GM12878 (cell line): ENCODE measurements at regions not wholly inside any gene's neighbourhood (a gene's known extent, or its start where the extent isn't known, plus 50 kb on each side); places are given as distances from the start of the nearest gene placed in this dataset.

Experiments
- ATAC-seq: fragments of 200-7000 bp; cut with Tn5 transposase; 3 replicates; pipeline ENCODE4 v1.9.1; 2020; ENCODE audit warnings: mild to moderate bottlenecking, moderate library complexity
- BruUV-seq: library from RNA; stranded (reverse); fragments of 400-500 nt; replicated peaks from 2 replicates; lab custom pipeline; 2021; lab: Mats Ljungman, UMichigan
- CTCF ChIA-PET: fragments of 300-600 bp; sonication (Branson Sonifier 250); formaldehyde crosslinking; extraction: SDS; loops from one replicate; lab custom pipeline; 2021; ENCODE audit warnings: inconsistent platforms; lab: Yijun Ruan, JAX
- POLR2A ChIA-PET: fragments of 350-600 bp; formaldehyde crosslinking; extraction: SDS; loops from one replicate; lab custom pipeline; 2021; ENCODE audit warnings: inconsistent platforms; lab: Charles Lee
- RAD21 ChIA-PET: fragments of 300-600 bp; sonication (Branson Sonifier 250); formaldehyde crosslinking; loops from one replicate; lab custom pipeline; 2023; ENCODE audit warnings: antibody characterized with exemption; ENCODE audit not compliant: unreplicated experiment; lab: Charles Lee
- SMC1A ChIA-PET: fragments of 300-600 bp; sonication (Branson Sonifier 250); formaldehyde crosslinking; loops from one replicate; lab custom pipeline; 2023; ENCODE audit not compliant: unreplicated experiment, uncharacterized antibody; lab: Charles Lee
- DNase-seq: peaks from one replicate; pipeline ENCODE4 v3.0.0-alpha.2; 2011; ENCODE audit warnings: low read depth, low spot score
- FAIRE-seq: peaks from 3 replicates; lab custom pipeline; 2011; peaks lifted over from hg19 to GRCh38; lab: Jason Lieb, UNC
- H2AFZ ChIP-seq: 2 replicates; pipeline ENCODE4 v1.6.0; 2011; ENCODE audit warnings: low read depth, low read length, control low read depth; ENCODE audit not compliant: control insufficient read depth
- H3K27ac ChIP-seq: 2 replicates; pipeline ENCODE4 v1.5.1; 2011; ENCODE audit warnings: control low read depth; ENCODE audit not compliant: control insufficient read depth, insufficient read depth
- H3K27me3 ChIP-seq, 2 experiments: replicated peaks in 1 of 2; 2 replicates each; pipeline versions ENCODE4 v1.6.0 to v1.6.1; 2011; ENCODE audit warnings: low read length in 1 of 2; ENCODE audit not compliant: control insufficient read depth in 2 of 2, insufficient read depth in 2 of 2
- H3K36me3 ChIP-seq, 2 experiments: 2 replicates each; pipeline ENCODE4 v1.5.1; 2011; ENCODE audit warnings: low read length in 1 of 2; ENCODE audit not compliant: control insufficient read depth in 2 of 2, insufficient read depth in 2 of 2
- H3K4me1 ChIP-seq: 2 replicates; pipeline ENCODE4 v1.6.1; 2011; ENCODE audit warnings: mild to moderate bottlenecking, low read length, moderate library complexity, mixed read lengths; ENCODE audit not compliant: control insufficient read depth, insufficient read depth
- H3K4me2 ChIP-seq: 2 replicates; pipeline ENCODE4 v1.6.0; 2011; ENCODE audit warnings: control low read depth; ENCODE audit not compliant: control insufficient read depth, insufficient read depth
- H3K4me3 ChIP-seq: fragments of 200-600 bp; sonication (generic); 2 replicates; pipeline ENCODE4 v1.5.1; 2016
- H3K79me2 ChIP-seq: 2 replicates; pipeline ENCODE4 v1.6.0; 2011; ENCODE audit warnings: low read length; ENCODE audit not compliant: control insufficient read depth, insufficient read depth
- H3K9ac ChIP-seq: 2 replicates; pipeline ENCODE4 v1.8.0; 2011; ENCODE audit warnings: low read length, control low read depth, mixed read lengths; ENCODE audit not compliant: control insufficient read depth, insufficient read depth
- H3K9me3 ChIP-seq: replicated peaks from 3 replicates; pipeline ENCODE4 v1.5.1; 2011; ENCODE audit warnings: mild to moderate bottlenecking, low read length; ENCODE audit not compliant: control insufficient read depth, insufficient read depth
- H4K20me1 ChIP-seq: 2 replicates; pipeline ENCODE4 v1.6.0; 2011; ENCODE audit not compliant: control insufficient read depth, insufficient read depth
- BACH1 ChIP-seq: fragments of 450-650 bp; IDR thresholded peaks from 2 replicates; pipeline ENCODE4 v1.6.1; 2017; ENCODE audit warnings: mild to moderate bottlenecking, borderline replicate concordance
- CBX3 ChIP-seq: fragments of 200-600 bp; sonication (generic); IDR thresholded peaks from 2 replicates; pipeline ENCODE4 v1.6.1; 2016; ENCODE audit warnings: low read depth, borderline replicate concordance
- GABPA ChIP-seq: IDR thresholded peaks from 2 replicates; pipeline ENCODE4 v1.6.1; 2014; ENCODE audit warnings: antibody characterized with exemption, low read depth, mild to moderate bottlenecking, inconsistent platforms
- HSF1 ChIP-seq: fragments of 150-350 bp; IDR thresholded peaks from 2 replicates; pipeline ENCODE4 v1.6.1; 2014; ENCODE audit warnings: mild to moderate bottlenecking, low read depth, low read length
- NBN ChIP-seq: fragments of 450-650 bp; IDR thresholded peaks from 2 replicates; pipeline ENCODE4 v1.6.1; 2016
- NFIC ChIP-seq: IDR thresholded peaks from 2 replicates; pipeline ENCODE4 v1.6.1; 2012; ENCODE audit warnings: low read depth, mild to moderate bottlenecking, inconsistent platforms, low read length, moderate library complexity
- NFYA ChIP-seq: IDR thresholded peaks from 2 replicates; pipeline ENCODE4 v1.6.1; 2011; ENCODE audit warnings: low read depth, mild to moderate bottlenecking, low read length, improper control_type of control experiment, borderline replicate concordance
- NR2F1 ChIP-seq: fragments of 450-650 bp; conservative IDR thresholded peaks from 2 replicates; pipeline ENCODE4 v1.6.1; 2017; ENCODE audit warnings: mild to moderate bottlenecking
- POU2F2 ChIP-seq: IDR thresholded peaks from 3 replicates; pipeline ENCODE4 v1.6.1; 2011; ENCODE audit warnings: low read depth, mild to moderate bottlenecking, low read length, borderline replicate concordance
- SP1 ChIP-seq: IDR thresholded peaks from one replicate; pipeline ENCODE4 v1.6.1; 2011; ENCODE audit warnings: low read depth, low read length
- SRF ChIP-seq, 2 experiments: IDR thresholded peaks; 2 replicates each; pipeline ENCODE4 v1.6.1; 2011; ENCODE audit warnings: low read depth in 2 of 2, low read length in 2 of 2, mild to moderate bottlenecking in 1 of 2, moderate library complexity in 1 of 2
- STAT3 ChIP-seq: IDR thresholded peaks from 2 replicates; pipeline ENCODE4 v1.6.1; 2011; ENCODE audit warnings: low read depth, low read length, improper control_type of control experiment
- ZBTB4 ChIP-seq: fragments of 450-650 bp; formaldehyde crosslinking; IDR thresholded peaks from 2 replicates; pipeline ENCODE4 v1.4.0; 2022; ENCODE audit warnings: mild to moderate bottlenecking, moderate library complexity
- ZNF24 ChIP-seq: fragments of 450-650 bp; IDR thresholded peaks from 2 replicates; pipeline ENCODE4 v1.6.1; 2017; ENCODE audit warnings: antibody characterized with exemption, mild to moderate bottlenecking
- WGBS: methylation state at CpG from one replicate; pipeline ENCODE4 v1.1.6; 2016; ENCODE audit warnings: low lambda C conversion rate; ENCODE audit not compliant: insufficient replicate concordance, insufficient coverage; ENCODE audit errors: missing lambda C conversion rate; 5-methylcytosine and 5-hydroxymethylcytosine counted together
- in situ Hi-C: fragments of 300-500 bp; cut with MboI; formaldehyde crosslinking; loops from 9 replicates; pipeline ENCODE4 v1.14.3; 2018; ENCODE audit warnings: mixed read lengths
- intact Hi-C: fragments of 100-400 bp; cut with micrococcal nuclease; formaldehyde crosslinking; loops from one replicate; pipeline ENCODE4 v1.14.2; 2022; ENCODE audit not compliant: unreplicated experiment
- TF ChIP-seq, protein P1 (sequence below): IDR thresholded peaks from 2 replicates; pipeline ENCODE4 v1.6.1; 2012; ENCODE audit warnings: low read depth, low read length, improper control_type of control experiment
- TF ChIP-seq, protein P2 (sequence below): fragments of 150-350 bp; IDR thresholded peaks from 2 replicates; pipeline ENCODE4 v1.6.1; 2016; ENCODE audit warnings: low read depth, low read length

DNA sequence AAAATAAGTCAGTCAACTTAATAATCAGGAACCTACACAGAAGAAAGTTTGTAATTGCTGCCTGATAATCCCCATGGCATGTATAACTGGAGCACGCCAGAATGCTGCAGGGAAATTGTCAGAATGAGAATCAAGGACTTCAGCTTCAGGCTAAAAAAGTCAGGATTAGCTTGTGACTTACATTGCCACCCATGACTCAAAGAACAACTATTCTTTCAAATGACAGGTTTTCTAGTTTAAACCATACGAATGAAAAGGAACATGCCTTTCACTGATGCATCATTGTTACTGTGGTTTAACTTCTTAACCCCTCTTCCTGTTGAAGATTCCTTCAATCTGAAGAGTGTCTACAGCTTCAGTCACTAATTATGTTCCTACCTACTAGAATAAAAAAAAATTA, 112.4 kb downstream of the ISL1 start (continued):
- TF ChIP-seq ZBTB4: no peak
- no peak for TF ChIP-seq NR2F1
- TF ChIP-seq HSF1: no peak
- no peak for TF ChIP-seq ZNF24
- TF ChIP-seq NBN: no peak
- no peak for TF ChIP-seq CBX3

DNA sequence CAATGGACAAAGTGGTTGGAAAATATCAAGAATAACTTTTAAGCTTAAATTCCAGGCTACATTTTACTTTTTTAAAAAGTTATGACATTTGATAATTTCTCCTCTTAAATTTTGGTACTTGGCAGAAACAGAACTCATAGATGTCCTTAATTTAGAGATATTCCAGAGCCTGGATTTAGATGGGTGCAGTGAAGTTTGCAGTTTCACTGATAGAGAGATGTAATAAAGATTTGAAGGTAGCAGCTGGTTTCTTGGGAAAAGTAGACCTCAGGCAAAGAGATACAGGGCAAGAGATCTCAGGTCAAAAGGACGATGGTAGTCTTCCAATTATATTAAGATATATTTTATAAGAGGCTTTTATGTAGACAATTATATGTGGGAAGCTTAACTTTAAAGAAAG, 134.6 kb downstream of the ISL1 start:
- Histone ChIP-seq H2AFZ (no peak overlapping the region), H3K9ac (no peak overlapping the region), H3K79me2 (no peaks in the 10 kb centered on the region), H3K9me3 (no peaks in the 10 kb centered on the region), H3K4me1 (no peaks in the 10 kb centered on the region), H4K20me1 (no peaks in the 10 kb centered on the region), H3K27me3 (no peaks in the 10 kb centered on the region), H3K27ac (no peak overlapping the region), H3K4me2 (no peak overlapping the region), H3K4me3 (no peak overlapping the region), H3K36me3 (no peaks in the 10 kb centered on the region)
- no TSS peak for BruUV-seq
- ATAC-seq: no peak
- no peak for FAIRE-seq
- intact Hi-C loops (no loop called here), in situ Hi-C loops (no loop called here)
- SMC1A ChIA-PET: interaction anchor here (0.7 to 4.3 kb wide), 2 partner anchors 10 to 220 kb away, joined by 3 to 16 read pairs; no protein-coding TSS in a partner anchor
- POLR2A ChIA-PET: no interaction called here
- RAD21 ChIA-PET: no interaction called here
- CTCF ChIA-PET: no interaction called here
- 0% methylated on average over 1 of the region's 1 CpG for WGBS
- TF ChIP-seq BACH1 (no peak), SP1 (no peak), NFIC (no peak), SRF (IDR thresholded peaks at IDR 0.05; ENCODE audit: low read depth in 2 of 2, low read length in 2 of 2) (no peak), STAT3 (no peak), NFYA (no peak), POU2F2 (no peak), GABPA (no peak)
- TF ChIP-seq, protein P1, sequence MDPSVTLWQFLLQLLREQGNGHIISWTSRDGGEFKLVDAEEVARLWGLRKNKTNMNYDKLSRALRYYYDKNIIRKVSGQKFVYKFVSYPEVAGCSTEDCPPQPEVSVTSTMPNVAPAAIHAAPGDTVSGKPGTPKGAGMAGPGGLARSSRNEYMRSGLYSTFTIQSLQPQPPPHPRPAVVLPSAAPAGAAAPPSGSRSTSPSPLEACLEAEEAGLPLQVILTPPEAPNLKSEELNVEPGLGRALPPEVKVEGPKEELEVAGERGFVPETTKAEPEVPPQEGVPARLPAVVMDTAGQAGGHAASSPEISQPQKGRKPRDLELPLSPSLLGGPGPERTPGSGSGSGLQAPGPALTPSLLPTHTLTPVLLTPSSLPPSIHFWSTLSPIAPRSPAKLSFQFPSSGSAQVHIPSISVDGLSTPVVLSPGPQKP: no peak
- TF ChIP-seq, protein P2, sequence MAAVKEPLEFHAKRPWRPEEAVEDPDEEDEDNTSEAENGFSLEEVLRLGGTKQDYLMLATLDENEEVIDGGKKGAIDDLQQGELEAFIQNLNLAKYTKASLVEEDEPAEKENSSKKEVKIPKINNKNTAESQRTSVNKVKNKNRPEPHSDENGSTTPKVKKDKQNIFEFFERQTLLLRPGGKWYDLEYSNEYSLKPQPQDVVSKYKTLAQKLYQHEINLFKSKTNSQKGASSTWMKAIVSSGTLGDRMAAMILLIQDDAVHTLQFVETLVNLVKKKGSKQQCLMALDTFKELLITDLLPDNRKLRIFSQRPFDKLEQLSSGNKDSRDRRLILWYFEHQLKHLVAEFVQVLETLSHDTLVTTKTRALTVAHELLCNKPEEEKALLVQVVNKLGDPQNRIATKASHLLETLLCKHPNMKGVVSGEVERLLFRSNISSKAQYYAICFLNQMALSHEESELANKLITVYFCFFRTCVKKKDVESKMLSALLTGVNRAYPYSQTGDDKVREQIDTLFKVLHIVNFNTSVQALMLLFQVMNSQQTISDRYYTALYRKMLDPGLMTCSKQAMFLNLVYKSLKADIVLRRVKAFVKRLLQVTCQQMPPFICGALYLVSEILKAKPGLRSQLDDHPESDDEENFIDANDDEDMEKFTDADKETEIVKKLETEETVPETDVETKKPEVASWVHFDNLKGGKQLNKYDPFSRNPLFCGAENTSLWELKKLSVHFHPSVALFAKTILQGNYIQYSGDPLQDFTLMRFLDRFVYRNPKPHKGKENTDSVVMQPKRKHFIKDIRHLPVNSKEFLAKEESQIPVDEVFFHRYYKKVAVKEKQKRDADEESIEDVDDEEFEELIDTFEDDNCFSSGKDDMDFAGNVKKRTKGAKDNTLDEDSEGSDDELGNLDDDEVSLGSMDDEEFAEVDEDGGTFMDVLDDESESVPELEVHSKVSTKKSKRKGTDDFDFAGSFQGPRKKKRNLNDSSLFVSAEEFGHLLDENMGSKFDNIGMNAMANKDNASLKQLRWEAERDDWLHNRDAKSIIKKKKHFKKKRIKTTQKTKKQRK: no peak
- DNase-seq: no peak
